Loucy (cell line): ENCODE measurements at regions not wholly inside any gene's neighbourhood (a gene's known extent, or its start where the extent isn't known, plus 50 kb on each side); places are given as distances from the start of the nearest gene placed in this dataset.

Source experiments
- H2AFZ ChIP-seq: fragments of 200-600 bp; sonication (generic); 2 replicates; pipeline ENCODE4 v1.6.0; 2016; ENCODE audit warnings: antibody characterized with exemption, mild to moderate bottlenecking, low read length, moderate library complexity
- H3F3A ChIP-seq: fragments of 200-600 bp; 2 replicates; pipeline ENCODE4 v1.6.0; 2016; ENCODE audit warnings: antibody characterized with exemption, low read depth, mild to moderate bottlenecking
- H3K27me3 ChIP-seq: fragments of 200-600 bp; sonication (generic); 2 replicates; pipeline ENCODE4 v1.6.1; 2014; ENCODE audit warnings: low read length, mild to moderate bottlenecking; ENCODE audit not compliant: insufficient read depth, poor library complexity, severe bottlenecking
- H3K36me3 ChIP-seq: fragments of 200-600 bp; sonication (generic); 2 replicates; pipeline ENCODE4 v1.6.1; 2016; ENCODE audit warnings: low read length; ENCODE audit not compliant: insufficient read depth
- H3K4me1 ChIP-seq: fragments of 200-600 bp; sonication (generic); 2 replicates; pipeline ENCODE4 v1.5.1; 2014; ENCODE audit warnings: low read length, mild to moderate bottlenecking; ENCODE audit not compliant: insufficient read depth, poor library complexity, severe bottlenecking
- H3K4me2 ChIP-seq: fragments of 200-600 bp; sonication (generic); 2 replicates; pipeline ENCODE4 v1.6.0; 2014; ENCODE audit warnings: antibody characterized with exemption, low read length, low read depth, mild to moderate bottlenecking; ENCODE audit not compliant: poor library complexity, severe bottlenecking
- H3K4me3 ChIP-seq: fragments of 200-600 bp; sonication (generic); 2 replicates; pipeline ENCODE4 v1.5.1; 2014; ENCODE audit warnings: low read length, mild to moderate bottlenecking, mixed read lengths; ENCODE audit not compliant: poor library complexity, severe bottlenecking
- H3K79me2 ChIP-seq: fragments of 200-600 bp; sonication (generic); 2 replicates; pipeline ENCODE4 v1.6.1; 2014; ENCODE audit warnings: low read length; ENCODE audit not compliant: insufficient read depth
- H3K9ac ChIP-seq: fragments of 200-600 bp; sonication (generic); 2 replicates; pipeline ENCODE4 v1.6.0; 2014; ENCODE audit warnings: mild to moderate bottlenecking, low read depth, low read length, moderate library complexity; ENCODE audit not compliant: poor library complexity, severe bottlenecking
- H3K9me2 ChIP-seq: fragments of 200-600 bp; sonication (generic); replicated peaks from 2 replicates; pipeline ENCODE4 v1.6.1; 2016; ENCODE audit warnings: low read depth, low read length, mixed read lengths
- H3K9me3 ChIP-seq: fragments of 200-600 bp; sonication (generic); 2 replicates; pipeline ENCODE4 v1.6.1; 2014; ENCODE audit warnings: mild to moderate bottlenecking, antibody characterized with exemption, low read length, low read depth; ENCODE audit not compliant: insufficient read depth
- H4K20me1 ChIP-seq: fragments of 200-600 bp; sonication (generic); 2 replicates; pipeline ENCODE4 v1.6.0; 2014; ENCODE audit warnings: antibody characterized with exemption, low read length, mild to moderate bottlenecking; ENCODE audit not compliant: insufficient read depth, poor library complexity, severe bottlenecking
- EZH2phosphoT487 ChIP-seq: fragments of 200-600 bp; IDR thresholded peaks from 2 replicates; pipeline ENCODE4 v1.6.1; 2018; ENCODE audit warnings: antibody characterized with exemption, mild to moderate bottlenecking, moderate library complexity, borderline replicate concordance
- TF ChIP-seq, protein P1 (sequence below): fragments of 200-600 bp; sonication (generic); conservative IDR thresholded peaks from 2 replicates; pipeline ENCODE4 v1.5.1; 2014; ENCODE audit warnings: mild to moderate bottlenecking, antibody characterized with exemption, low read length

DNA sequence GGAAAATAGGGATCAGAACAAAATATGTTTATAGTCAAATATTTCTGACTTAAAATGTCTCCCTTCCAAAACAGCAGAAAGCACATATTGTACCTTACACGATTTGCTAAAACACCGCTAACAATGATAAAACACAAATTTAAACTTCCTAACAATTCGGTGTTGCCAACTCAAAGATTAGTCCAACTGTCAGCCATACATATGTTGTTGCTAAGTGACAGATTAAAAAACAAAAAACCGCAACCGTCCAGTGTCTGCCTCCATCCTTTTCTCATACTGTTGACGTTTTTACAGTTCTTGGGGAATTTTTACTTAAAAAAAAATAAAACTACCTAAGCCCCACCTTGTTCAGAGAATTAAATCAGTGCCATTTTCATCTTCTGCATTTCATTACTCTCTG, 118.0 kb downstream of the RAB11FIP2 start:
- no peak overlapping the region for H3K4me3 ChIP-seq

DNA sequence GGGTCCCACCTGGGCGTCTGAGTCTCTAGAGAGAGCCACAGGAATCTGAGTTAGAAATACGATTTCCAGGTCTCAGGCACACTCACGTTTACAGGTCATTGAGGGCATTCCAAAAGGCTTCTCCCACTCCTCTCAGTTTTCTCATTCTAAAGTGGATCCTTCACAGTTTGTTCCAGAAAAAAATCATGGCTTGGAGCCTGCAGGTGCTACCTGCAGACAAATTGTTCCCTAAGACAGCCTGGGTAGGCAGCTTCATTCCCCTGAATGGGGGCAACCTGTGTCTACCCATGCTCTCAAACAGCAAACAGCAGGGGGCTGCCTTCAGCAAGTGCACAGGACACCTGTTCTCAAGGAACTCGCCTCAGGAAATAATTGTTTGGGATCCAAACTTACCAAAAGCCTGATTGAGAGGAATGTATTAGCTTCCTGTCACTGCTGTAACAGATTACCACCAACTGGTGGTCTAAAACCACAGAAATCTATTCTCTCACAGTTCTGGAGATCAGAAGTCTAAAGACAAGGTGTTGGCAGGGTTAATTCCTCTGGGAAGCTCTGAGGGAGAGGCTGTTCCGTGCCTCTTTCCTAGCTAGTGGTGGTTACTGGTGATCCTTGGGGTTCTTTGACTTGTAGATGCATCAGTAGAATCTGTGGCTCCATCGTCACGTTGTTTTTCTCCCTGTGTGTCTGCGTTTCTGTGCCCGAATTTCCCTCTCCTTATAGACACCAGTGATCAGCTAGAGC, 117.2 kb downstream of the RAB11FIP2 start:
- no peaks in the 10 kb centered on the region for H4K20me1 ChIP-seq
- H2AFZ ChIP-seq, result no peak overlapping the region
- no peaks in the 10 kb centered on the region for H3K9me2 ChIP-seq
- H3K9ac ChIP-seq, result no peak overlapping the region
- no peaks in the 10 kb centered on the region for H3K27me3 ChIP-seq
- no peaks in the 10 kb centered on the region for H3K36me3 ChIP-seq
- H3K4me3 ChIP-seq, result no peak overlapping the region
- no peaks in the 10 kb centered on the region for H3F3A ChIP-seq
- H3K79me2 ChIP-seq, result no peaks in the 10 kb centered on the region
- TF ChIP-seq, protein P1, sequence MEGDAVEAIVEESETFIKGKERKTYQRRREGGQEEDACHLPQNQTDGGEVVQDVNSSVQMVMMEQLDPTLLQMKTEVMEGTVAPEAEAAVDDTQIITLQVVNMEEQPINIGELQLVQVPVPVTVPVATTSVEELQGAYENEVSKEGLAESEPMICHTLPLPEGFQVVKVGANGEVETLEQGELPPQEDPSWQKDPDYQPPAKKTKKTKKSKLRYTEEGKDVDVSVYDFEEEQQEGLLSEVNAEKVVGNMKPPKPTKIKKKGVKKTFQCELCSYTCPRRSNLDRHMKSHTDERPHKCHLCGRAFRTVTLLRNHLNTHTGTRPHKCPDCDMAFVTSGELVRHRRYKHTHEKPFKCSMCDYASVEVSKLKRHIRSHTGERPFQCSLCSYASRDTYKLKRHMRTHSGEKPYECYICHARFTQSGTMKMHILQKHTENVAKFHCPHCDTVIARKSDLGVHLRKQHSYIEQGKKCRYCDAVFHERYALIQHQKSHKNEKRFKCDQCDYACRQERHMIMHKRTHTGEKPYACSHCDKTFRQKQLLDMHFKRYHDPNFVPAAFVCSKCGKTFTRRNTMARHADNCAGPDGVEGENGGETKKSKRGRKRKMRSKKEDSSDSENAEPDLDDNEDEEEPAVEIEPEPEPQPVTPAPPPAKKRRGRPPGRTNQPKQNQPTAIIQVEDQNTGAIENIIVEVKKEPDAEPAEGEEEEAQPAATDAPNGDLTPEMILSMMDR, result peak; percentile 31
- no peak for TF ChIP-seq EZH2phosphoT487
- no peak overlapping the region for H3K4me2 ChIP-seq
- H3K4me1 ChIP-seq, result no peaks in the 10 kb centered on the region
- no peaks in the 10 kb centered on the region for H3K9me3 ChIP-seq

More for the DNA sequence above, 118.0 kb downstream of the RAB11FIP2 start:
- Histone ChIP-seq H3K4me2 (no peak overlapping the region), H3K9me3 (no peaks in the 10 kb centered on the region), H3K4me1 (no peaks in the 10 kb centered on the region), H3K9ac (no peak overlapping the region), H3K79me2 (no peaks in the 10 kb centered on the region), H2AFZ (no peak overlapping the region), H3K9me2 (no peaks in the 10 kb centered on the region), H3F3A (no peaks in the 10 kb centered on the region), H3K27me3 (no peaks in the 10 kb centered on the region), H3K36me3 (no peaks in the 10 kb centered on the region), H4K20me1 (no peaks in the 10 kb centered on the region)
- TF ChIP-seq, protein P1, result no peak
- TF ChIP-seq EZH2phosphoT487, result no peak

DNA sequence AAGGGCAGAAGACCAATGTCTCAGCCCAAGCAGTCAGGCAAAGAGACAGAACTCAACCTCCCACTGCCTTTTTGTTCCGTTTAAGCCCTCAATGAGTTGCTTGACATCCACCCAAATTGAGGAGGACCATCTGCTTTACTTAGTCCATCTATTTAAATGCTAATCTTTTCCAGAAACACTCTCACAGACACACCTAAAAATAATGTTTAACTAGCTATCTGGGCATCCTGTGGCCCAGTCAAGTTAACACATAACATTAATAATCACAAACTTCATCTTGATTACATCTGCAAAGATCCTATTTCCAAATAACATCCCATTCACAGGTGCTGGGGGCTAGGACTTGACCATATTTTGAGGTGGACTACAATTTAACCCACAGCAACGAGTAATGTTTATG, 115.7 kb downstream of the RAB11FIP2 start:
- no peaks in the 10 kb centered on the region for H3K9me3 ChIP-seq
- no peaks in the 10 kb centered on the region for H3K36me3 ChIP-seq
- H3K27me3 ChIP-seq, result no peaks in the 10 kb centered on the region
- no peak overlapping the region for H3K4me3 ChIP-seq
- no peaks in the 10 kb centered on the region for H4K20me1 ChIP-seq
- no peaks in the 10 kb centered on the region for H3F3A ChIP-seq
- no peak overlapping the region for H3K9ac ChIP-seq
- H3K9me2 ChIP-seq, result no peaks in the 10 kb centered on the region
- no peak overlapping the region for H3K4me2 ChIP-seq
- H2AFZ ChIP-seq, result no peak overlapping the region
- H3K79me2 ChIP-seq, result no peaks in the 10 kb centered on the region
- no peaks in the 10 kb centered on the region for H3K4me1 ChIP-seq
- TF ChIP-seq EZH2phosphoT487, result no peak
- TF ChIP-seq, protein P1, result no peak
